HL-60 (cell line): ENCODE measurements at regions not wholly inside any gene's neighbourhood (a gene's known extent, or its start where the extent isn't known, plus 50 kb on each side); places are given as distances from the start of the nearest gene placed in this dataset.

Experiments used
- DNase-seq, 2 experiments: peaks; one replicate each; pipeline ENCODE4 v3.0.0-alpha.2; 2010 to 2020; ENCODE audit warnings: low read depth in 1 of 2, low spot score in 1 of 2
- H3K27ac ChIP-seq: fragments of 250-450 bp; sonication (Bioruptor Pico); replicated peaks from 2 replicates; pipeline ENCODE4 v1.5.1; 2020; ENCODE audit warnings: mild to moderate bottlenecking, moderate library complexity
- H3K27me3 ChIP-seq: fragments of 250-450 bp; sonication (Bioruptor Pico); 2 replicates; pipeline ENCODE4 v1.5.1; 2021; ENCODE audit warnings: mild to moderate bottlenecking, moderate library complexity; ENCODE audit not compliant: insufficient read depth, poor library complexity, severe bottlenecking
- H3K4me3 ChIP-seq: replicated peaks from 2 replicates; pipeline ENCODE4 v1.5.1; 2011; ENCODE audit warnings: mild to moderate bottlenecking, control low read depth, low read length; ENCODE audit not compliant: insufficient read depth
- GABPA ChIP-seq: IDR thresholded peaks from 2 replicates; pipeline ENCODE4 v1.6.1; 2012; ENCODE audit warnings: low read depth
- POLR2AphosphoS5 ChIP-seq: IDR thresholded peaks from 2 replicates; pipeline ENCODE4 v1.6.1; 2012; ENCODE audit warnings: low read depth
- SPI1 ChIP-seq: IDR thresholded peaks from 2 replicates; pipeline ENCODE4 v1.6.1; 2012; ENCODE audit warnings: low read depth, mild to moderate bottlenecking, borderline replicate concordance
- TF ChIP-seq, protein P1 (sequence below): IDR thresholded peaks from 2 replicates; pipeline ENCODE4 v1.6.1; 2012; ENCODE audit warnings: low read depth; ENCODE audit not compliant: insufficient replicate concordance
- TF ChIP-seq, protein P2 (sequence below): IDR thresholded peaks from one replicate; pipeline ENCODE4 v1.5.1; 2011; ENCODE audit warnings: low read length, control low read depth, inconsistent platforms; ENCODE audit not compliant: insufficient read depth

DNA sequence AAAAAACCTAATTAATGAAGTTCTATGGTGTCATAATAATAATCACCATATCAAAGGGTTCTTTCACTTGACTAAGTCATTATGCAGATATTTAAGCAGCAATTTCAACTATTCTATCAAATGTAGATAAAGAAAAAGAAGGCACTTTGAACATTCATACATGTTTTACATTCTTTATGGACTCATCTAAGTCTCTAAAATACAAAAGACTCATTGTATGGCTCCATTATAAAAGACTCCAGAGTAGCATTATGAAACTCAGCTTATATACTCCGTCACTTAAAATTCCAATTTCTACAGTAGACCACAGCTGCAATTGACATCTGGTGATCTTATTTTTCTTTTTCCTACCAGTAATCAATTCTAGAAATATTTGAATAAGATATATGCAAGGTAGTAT, 173.5 kb upstream of the KIF2B start:
- Histone ChIP-seq H3K27ac (no peak overlapping the region), H3K27me3 (no peaks in the 10 kb centered on the region), H3K4me3 (no peak overlapping the region)
- TF ChIP-seq POLR2AphosphoS5 (no peak), SPI1 (no peak), GABPA (no peak)
- TF ChIP-seq, protein P1, sequence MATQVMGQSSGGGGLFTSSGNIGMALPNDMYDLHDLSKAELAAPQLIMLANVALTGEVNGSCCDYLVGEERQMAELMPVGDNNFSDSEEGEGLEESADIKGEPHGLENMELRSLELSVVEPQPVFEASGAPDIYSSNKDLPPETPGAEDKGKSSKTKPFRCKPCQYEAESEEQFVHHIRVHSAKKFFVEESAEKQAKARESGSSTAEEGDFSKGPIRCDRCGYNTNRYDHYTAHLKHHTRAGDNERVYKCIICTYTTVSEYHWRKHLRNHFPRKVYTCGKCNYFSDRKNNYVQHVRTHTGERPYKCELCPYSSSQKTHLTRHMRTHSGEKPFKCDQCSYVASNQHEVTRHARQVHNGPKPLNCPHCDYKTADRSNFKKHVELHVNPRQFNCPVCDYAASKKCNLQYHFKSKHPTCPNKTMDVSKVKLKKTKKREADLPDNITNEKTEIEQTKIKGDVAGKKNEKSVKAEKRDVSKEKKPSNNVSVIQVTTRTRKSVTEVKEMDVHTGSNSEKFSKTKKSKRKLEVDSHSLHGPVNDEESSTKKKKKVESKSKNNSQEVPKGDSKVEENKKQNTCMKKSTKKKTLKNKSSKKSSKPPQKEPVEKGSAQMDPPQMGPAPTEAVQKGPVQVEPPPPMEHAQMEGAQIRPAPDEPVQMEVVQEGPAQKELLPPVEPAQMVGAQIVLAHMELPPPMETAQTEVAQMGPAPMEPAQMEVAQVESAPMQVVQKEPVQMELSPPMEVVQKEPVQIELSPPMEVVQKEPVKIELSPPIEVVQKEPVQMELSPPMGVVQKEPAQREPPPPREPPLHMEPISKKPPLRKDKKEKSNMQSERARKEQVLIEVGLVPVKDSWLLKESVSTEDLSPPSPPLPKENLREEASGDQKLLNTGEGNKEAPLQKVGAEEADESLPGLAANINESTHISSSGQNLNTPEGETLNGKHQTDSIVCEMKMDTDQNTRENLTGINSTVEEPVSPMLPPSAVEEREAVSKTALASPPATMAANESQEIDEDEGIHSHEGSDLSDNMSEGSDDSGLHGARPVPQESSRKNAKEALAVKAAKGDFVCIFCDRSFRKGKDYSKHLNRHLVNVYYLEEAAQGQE: no peak
- TF ChIP-seq, protein P2, sequence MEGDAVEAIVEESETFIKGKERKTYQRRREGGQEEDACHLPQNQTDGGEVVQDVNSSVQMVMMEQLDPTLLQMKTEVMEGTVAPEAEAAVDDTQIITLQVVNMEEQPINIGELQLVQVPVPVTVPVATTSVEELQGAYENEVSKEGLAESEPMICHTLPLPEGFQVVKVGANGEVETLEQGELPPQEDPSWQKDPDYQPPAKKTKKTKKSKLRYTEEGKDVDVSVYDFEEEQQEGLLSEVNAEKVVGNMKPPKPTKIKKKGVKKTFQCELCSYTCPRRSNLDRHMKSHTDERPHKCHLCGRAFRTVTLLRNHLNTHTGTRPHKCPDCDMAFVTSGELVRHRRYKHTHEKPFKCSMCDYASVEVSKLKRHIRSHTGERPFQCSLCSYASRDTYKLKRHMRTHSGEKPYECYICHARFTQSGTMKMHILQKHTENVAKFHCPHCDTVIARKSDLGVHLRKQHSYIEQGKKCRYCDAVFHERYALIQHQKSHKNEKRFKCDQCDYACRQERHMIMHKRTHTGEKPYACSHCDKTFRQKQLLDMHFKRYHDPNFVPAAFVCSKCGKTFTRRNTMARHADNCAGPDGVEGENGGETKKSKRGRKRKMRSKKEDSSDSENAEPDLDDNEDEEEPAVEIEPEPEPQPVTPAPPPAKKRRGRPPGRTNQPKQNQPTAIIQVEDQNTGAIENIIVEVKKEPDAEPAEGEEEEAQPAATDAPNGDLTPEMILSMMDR: no peak
- no peak for DNase-seq

DNA sequence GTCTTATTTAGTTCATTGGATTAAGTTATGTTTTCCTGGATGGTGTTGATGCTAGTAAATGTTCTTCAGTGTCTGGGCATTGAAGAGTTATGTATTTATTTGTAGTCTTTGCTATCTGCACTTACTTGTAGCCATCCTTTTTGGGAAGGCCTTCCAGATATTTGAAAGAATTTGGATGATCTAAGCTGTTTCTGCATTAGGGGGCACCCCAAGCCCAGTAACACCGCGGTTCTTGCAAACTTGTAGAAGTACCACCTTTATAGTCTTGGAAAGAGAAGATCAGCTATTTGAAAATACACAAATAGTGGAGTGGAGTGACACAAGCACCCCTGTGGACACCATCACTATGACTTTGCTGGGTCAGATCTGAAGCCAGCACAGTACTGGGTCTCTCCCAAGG, 175.9 kb upstream of the KIF2B start:
- Histone ChIP-seq H3K27me3 (no peaks in the 10 kb centered on the region), H3K4me3 (no peak overlapping the region), H3K27ac (no peak overlapping the region)
- TF ChIP-seq, protein P1: no peak
- TF ChIP-seq POLR2AphosphoS5: no peak
- no peak for TF ChIP-seq SPI1
- no peak for TF ChIP-seq GABPA
- TF ChIP-seq, protein P2: no peak
- DNase-seq: no peak

DNA sequence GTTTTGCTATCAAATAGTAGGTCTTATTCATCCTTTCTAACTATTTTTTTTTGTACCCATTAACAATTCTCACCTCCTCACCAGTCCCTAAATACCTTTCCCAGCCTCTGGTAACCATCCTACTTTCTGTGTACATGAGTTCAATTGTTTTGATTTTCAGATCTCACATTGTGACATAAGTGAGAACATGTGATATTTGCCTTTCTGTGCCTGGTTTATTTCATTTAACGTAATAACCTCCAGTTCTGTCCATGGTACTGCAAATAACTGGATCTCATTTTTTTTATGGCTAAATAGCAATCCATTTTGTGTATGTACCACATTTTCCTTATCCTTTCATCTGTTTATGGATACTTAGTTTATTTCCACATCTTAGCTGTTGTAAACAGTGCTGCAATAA, 181.9 kb upstream of the KIF2B start:
- Histone ChIP-seq H3K27ac (no peak overlapping the region), H3K27me3 (no peaks in the 10 kb centered on the region), H3K4me3 (no peak overlapping the region)
- DNase-seq: no peak
- TF ChIP-seq POLR2AphosphoS5: no peak
- TF ChIP-seq, protein P1: peak; percentile 40

DNA sequence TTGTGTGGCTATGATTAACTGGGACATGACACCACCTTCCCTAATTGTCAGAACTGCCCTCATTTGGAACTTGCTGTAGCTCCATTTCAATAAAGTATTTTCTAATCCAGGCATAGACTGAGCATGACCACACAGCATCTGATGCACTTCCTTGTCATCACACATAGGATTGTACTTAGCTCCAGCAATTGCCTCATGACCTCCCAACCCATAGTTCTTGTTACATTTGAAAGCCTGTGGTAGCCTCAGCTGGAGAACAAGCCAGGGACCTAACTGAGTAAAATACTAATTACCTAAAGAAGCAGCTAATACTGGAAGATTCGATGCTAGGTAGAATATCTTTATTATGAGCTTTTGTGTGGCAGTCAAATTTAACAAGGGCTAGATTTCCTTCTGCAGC, 187.3 kb upstream of the KIF2B start:
- DNase-seq: no peak
- Histone ChIP-seq H3K27me3 (no peaks in the 10 kb centered on the region), H3K27ac (no peak overlapping the region), H3K4me3 (no peak overlapping the region)
- TF ChIP-seq, protein P2: no peak
- TF ChIP-seq SPI1 (no peak), POLR2AphosphoS5 (no peak), GABPA (no peak)
- TF ChIP-seq, protein P1: no peak
